GM12873 (cell line): ENCODE measurements at regions not wholly inside any gene's neighbourhood (a gene's known extent, or its start where the extent isn't known, plus 50 kb on each side); places are given as distances from the start of the nearest gene placed in this dataset.

ENCODE experiments used
- CTCF ChIP-seq: IDR thresholded peaks from 2 replicates; pipeline ENCODE4 v1.5.1; 2012; ENCODE audit warnings: low read depth, mild to moderate bottlenecking, moderate library complexity, low read length, control low read depth; ENCODE audit not compliant: insufficient read depth; ENCODE audit errors: missing control alignments

DNA sequence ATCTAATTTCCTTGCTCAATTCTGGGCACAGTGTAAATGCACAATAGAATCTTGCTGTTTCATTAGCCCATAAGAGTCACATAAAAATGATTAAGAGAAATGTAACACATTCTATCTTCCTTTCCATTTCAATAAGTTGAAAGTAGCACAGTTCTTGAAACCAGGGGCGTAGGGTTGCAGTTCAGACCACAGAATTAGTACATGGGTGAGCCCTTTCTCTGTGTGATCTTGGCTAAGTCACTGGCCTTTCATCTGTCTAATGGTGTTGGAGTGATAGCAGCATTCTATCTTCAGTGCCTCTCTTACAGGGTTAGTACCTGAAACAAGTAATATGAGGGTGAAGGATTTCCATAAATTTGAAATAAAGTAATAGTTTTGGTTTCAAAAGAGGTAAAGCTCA, 445.3 kb upstream of the ZNF462 start:
- no peak for TF ChIP-seq CTCF

- TF ChIP-seq CTCF: no peak
These were observed 443.1 kb upstream of the ZNF462 start for GRCh38 chr9:106419829-106420228.

DNA sequence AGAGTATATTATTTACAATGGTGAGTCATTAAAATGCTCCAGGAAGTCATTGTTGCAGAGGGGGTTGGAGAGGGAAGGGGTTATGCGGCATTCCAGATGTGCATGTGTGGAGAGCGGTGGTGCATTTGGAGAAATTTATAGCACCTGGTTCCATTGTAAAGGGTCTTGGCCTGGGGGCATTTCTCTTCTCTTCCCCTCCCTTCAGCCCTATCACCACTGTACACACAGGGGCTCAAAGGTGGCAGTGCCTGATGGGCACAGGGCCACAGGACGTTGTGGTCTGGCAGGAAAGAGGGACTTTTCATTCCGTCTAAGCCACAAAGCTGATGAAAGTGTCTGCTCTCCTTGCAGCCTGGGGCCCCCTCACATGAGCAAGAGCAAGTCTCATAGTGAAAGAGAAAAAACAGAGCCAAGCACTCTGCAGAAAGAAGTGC, 442.4 kb upstream of the ZNF462 start:
- no peak for TF ChIP-seq CTCF

GRCh38 chr9:106421772-106422171, 441.2 kb upstream of the ZNF462 start:
- TF ChIP-seq CTCF: no peak

DNA sequence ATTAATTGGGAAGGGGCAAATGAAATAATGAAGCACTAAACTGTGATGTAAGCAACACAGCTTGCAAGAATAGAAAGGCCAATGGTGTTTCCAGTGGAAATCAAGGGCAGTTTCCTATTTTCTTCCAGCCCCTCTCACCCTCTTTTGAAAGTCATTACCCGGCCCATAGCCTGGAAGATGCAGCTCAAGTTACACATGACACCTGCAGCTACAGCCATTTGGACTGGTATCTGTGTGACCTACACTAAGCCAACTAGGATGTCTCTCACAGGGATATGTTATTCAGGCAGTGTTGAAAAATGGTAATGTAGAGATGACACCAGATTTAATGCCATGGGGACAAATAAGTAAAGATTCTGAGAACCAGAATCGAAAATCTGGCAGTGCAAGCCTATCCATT, 439.4 kb upstream of the ZNF462 start:
- no peak for TF ChIP-seq CTCF

GRCh38 chr9:106432631-106433030, 430.3 kb upstream of the ZNF462 start:
- TF ChIP-seq CTCF: no peak

DNA sequence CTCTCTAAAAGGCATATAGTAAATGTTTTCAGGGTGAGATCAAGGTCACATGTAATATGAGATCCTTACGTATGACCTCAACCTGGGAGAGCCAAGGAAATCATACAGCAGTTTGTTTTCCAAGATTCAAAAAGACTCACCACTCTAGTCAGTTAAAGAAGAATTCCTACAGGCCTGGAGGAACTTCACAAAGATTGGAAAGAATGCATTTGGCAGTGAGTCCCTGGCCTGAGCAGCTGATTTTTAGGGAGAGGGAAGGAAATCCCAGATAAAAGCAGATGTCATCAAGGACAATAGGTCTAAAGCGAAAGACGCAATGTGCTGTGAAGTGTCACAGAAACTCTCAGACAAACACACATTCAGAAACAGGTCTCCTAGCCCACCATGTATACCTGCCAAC, 424.0 kb upstream of the ZNF462 start:
- no peak for TF ChIP-seq CTCF
